H9 (cell line): ENCODE measurements at regions not wholly inside any gene's neighbourhood (a gene's known extent, or its start where the extent isn't known, plus 50 kb on each side); places are given as distances from the start of the nearest gene placed in this dataset.
"Not testable (repeated sequence)": the region's sequence is repeated elsewhere in the genome, so short reads cannot be mapped to it uniquely, and the experiment has no call there.

ENCODE experiments used
- DNase-seq: peaks from one replicate; pipeline ENCODE4 v3.0.0-alpha.2; 2017
- H2AFZ ChIP-seq: one replicate; pipeline ENCODE4 v1.6.1; 2013; ENCODE audit warnings: mild to moderate bottlenecking, low read length, control low read depth, moderate library complexity
- H2AK5ac ChIP-seq: 2 replicates; pipeline ENCODE4 v1.6.1; 2013; ENCODE audit warnings: low read length, control low read depth, mixed read lengths; ENCODE audit not compliant: insufficient read length
- H2BK120ac ChIP-seq: one replicate; pipeline ENCODE4 v1.6.1; 2013; ENCODE audit warnings: low read depth, mild to moderate bottlenecking, low read length, control low read depth, inconsistent platforms; ENCODE audit not compliant: poor library complexity, severe bottlenecking
- H2BK12ac ChIP-seq: 2 replicates; pipeline ENCODE4 v1.6.1; 2013; ENCODE audit warnings: low read length, control low read depth, mixed read lengths, low read depth; ENCODE audit not compliant: insufficient read length
- H2BK15ac ChIP-seq: 2 replicates; pipeline ENCODE4 v1.6.1; 2013; ENCODE audit warnings: low read depth, low read length, control low read depth
- H2BK20ac ChIP-seq: one replicate; pipeline ENCODE4 v1.6.1; 2013; ENCODE audit warnings: low read depth, mild to moderate bottlenecking, low read length, control low read depth, inconsistent platforms; ENCODE audit not compliant: poor library complexity, severe bottlenecking
- H2BK5ac ChIP-seq: 2 replicates; pipeline ENCODE4 v1.6.1; 2013; ENCODE audit warnings: low read length, control low read depth, mixed read lengths; ENCODE audit not compliant: insufficient read length
- H3K14ac ChIP-seq: 2 replicates; pipeline ENCODE4 v1.6.1; 2013; ENCODE audit warnings: low read length, control low read depth; ENCODE audit not compliant: insufficient read depth
- H3K18ac ChIP-seq: 2 replicates; pipeline ENCODE4 v1.6.1; 2013; ENCODE audit warnings: low read depth, mild to moderate bottlenecking, mixed read lengths, low read length, control low read depth; ENCODE audit not compliant: insufficient read length
- H3K23ac ChIP-seq: 2 replicates; pipeline ENCODE4 v1.6.1; 2013; ENCODE audit warnings: low read length, control low read depth, mixed read lengths, low read depth; ENCODE audit not compliant: insufficient read length
- H3K23me2 ChIP-seq: 2 replicates; pipeline ENCODE4 v1.6.1; 2013; ENCODE audit warnings: low read depth, mild to moderate bottlenecking, mixed read lengths, low read length, control low read depth; ENCODE audit not compliant: insufficient read length, poor library complexity, severe bottlenecking
- H3K27ac ChIP-seq: 2 replicates; pipeline ENCODE4 v1.5.1; 2013; ENCODE audit warnings: low read length, control low read depth, mixed read lengths, low read depth; ENCODE audit not compliant: insufficient read length
- H3K27me3 ChIP-seq: 2 replicates; pipeline ENCODE4 v1.6.1; 2013; ENCODE audit warnings: low read length, control low read depth, inconsistent platforms; ENCODE audit not compliant: insufficient read depth
- H3K4ac ChIP-seq: 2 replicates; pipeline ENCODE4 v1.6.1; 2013; ENCODE audit warnings: low read depth, mild to moderate bottlenecking, control low read depth, inconsistent platforms, low read length, moderate library complexity
- H3K4me1 ChIP-seq: 2 replicates; pipeline ENCODE4 v1.6.1; 2013; ENCODE audit warnings: low read length, control low read depth, inconsistent platforms; ENCODE audit not compliant: insufficient read depth
- H3K4me2 ChIP-seq: 2 replicates; pipeline ENCODE4 v1.6.1; 2013; ENCODE audit warnings: low read length, control low read depth, mixed read lengths; ENCODE audit not compliant: insufficient read length, insufficient read depth
- H3K56ac ChIP-seq: 2 replicates; pipeline ENCODE4 v1.6.1; 2013; ENCODE audit warnings: low read depth, mild to moderate bottlenecking, mixed read lengths, low read length, control low read depth; ENCODE audit not compliant: insufficient read length
- H3K79me1 ChIP-seq: 2 replicates; pipeline ENCODE4 v1.6.1; 2013; ENCODE audit warnings: low read depth, mild to moderate bottlenecking, moderate library complexity, low read length, control low read depth, inconsistent platforms; ENCODE audit not compliant: insufficient read depth, poor library complexity, severe bottlenecking
- H3K79me2 ChIP-seq: 2 replicates; pipeline ENCODE4 v1.6.1; 2013; ENCODE audit warnings: low read length, control low read depth, inconsistent platforms; ENCODE audit not compliant: insufficient read depth
- H3K9ac ChIP-seq: 2 replicates; pipeline ENCODE4 v1.6.1; 2013; ENCODE audit warnings: low read length, control low read depth, mixed read lengths; ENCODE audit not compliant: insufficient read length; ENCODE audit errors: extremely low read depth
- H3K9me3 ChIP-seq: one replicate; pipeline ENCODE4 v1.6.1; 2013; ENCODE audit warnings: low read depth, low read length, inconsistent platforms; ENCODE audit not compliant: control insufficient read depth
- H3T11ph ChIP-seq: one replicate; pipeline ENCODE4 v1.6.1; 2013; ENCODE audit warnings: mild to moderate bottlenecking, low read length, control low read depth, inconsistent platforms
- H4K20me1 ChIP-seq: one replicate; pipeline ENCODE4 v1.6.1; 2013; ENCODE audit not compliant: control insufficient read depth, insufficient read length, insufficient read depth
- H4K5ac ChIP-seq: 2 replicates; pipeline ENCODE4 v1.6.1; 2013; ENCODE audit warnings: low read depth, mild to moderate bottlenecking, mixed read lengths, low read length, control low read depth; ENCODE audit not compliant: insufficient read length
- H4K8ac ChIP-seq: replicated peaks from 2 replicates; pipeline ENCODE4 v1.6.1; 2013; ENCODE audit warnings: low read length, control low read depth, mixed read lengths, low read depth; ENCODE audit not compliant: insufficient read length
- H4K91ac ChIP-seq: 2 replicates; pipeline ENCODE4 v1.6.1; 2013; ENCODE audit warnings: low read depth, mild to moderate bottlenecking, moderate library complexity, mixed read lengths, low read length, control low read depth; ENCODE audit not compliant: insufficient read length
- H3K27ac Mint-ChIP-seq, 3 experiments: 2 replicates in 2 of 3; 3 replicates in 1 of 3; pipeline ENCODE4 v1.8.0; 2020 to 2021; ENCODE audit warnings: mixed read lengths in 3 of 3, mild to moderate bottlenecking in 1 of 3, moderate library complexity in 1 of 3
- H3K27me3 Mint-ChIP-seq: 2 replicates; pipeline ENCODE4 v1.8.0; 2021; ENCODE audit warnings: low read depth, mild to moderate bottlenecking, moderate library complexity, mixed read lengths
- H3K36me3 Mint-ChIP-seq, 3 experiments: 2 replicates in 2 of 3; 3 replicates in 1 of 3; pipeline ENCODE4 v1.8.0; 2020 to 2021; ENCODE audit warnings: low read depth in 3 of 3, mixed read lengths in 3 of 3; ENCODE audit not compliant: insufficient read depth in 1 of 3
- H3K4me1 Mint-ChIP-seq, 2 experiments: 2 replicates each; pipeline ENCODE4 v1.8.0; 2020; ENCODE audit warnings: mixed read lengths in 2 of 2
- H3K4me3 Mint-ChIP-seq, 2 experiments: 2 replicates in 1 of 2; 3 replicates in 1 of 2; pipeline ENCODE4 v1.8.0; 2020 to 2021; ENCODE audit warnings: mild to moderate bottlenecking in 2 of 2, mixed read lengths in 2 of 2, moderate library complexity in 1 of 2
- H3K9me3 Mint-ChIP-seq, 2 experiments: 2 replicates in 1 of 2; 3 replicates in 1 of 2; pipeline ENCODE4 v1.8.0; 2020; ENCODE audit warnings: mild to moderate bottlenecking in 2 of 2, mixed read lengths in 2 of 2, moderate library complexity in 1 of 2
- CTCF ChIP-seq: fragments of 200-600 bp; sonication (generic); conservative IDR thresholded peaks from 3 replicates; pipeline ENCODE4 v1.8.0; 2021; ENCODE audit warnings: antibody characterized with exemption, mild to moderate bottlenecking
- WGBS: extraction: QIAGEN DNeasy Blood & Tissue Kit; methylation state at CpG from one replicate; pipeline ENCODE4 v1.1.7; 2013; ENCODE audit warnings: missing lambda C conversion rate, low lambda C conversion rate, mixed read lengths; ENCODE audit not compliant: insufficient read length; ENCODE audit errors: extremely low coverage; 5-methylcytosine and 5-hydroxymethylcytosine counted together

GRCh38 chr2:189350540-189351209, 90.6 kb upstream of the WDR75 start:
- H3K27me3 Mint-ChIP-seq = no peaks in the 10 kb centered on the region
- no peak overlapping the region for H2BK15ac ChIP-seq
- H4K5ac ChIP-seq = no peak overlapping the region
- no peak overlapping the region for H2BK5ac ChIP-seq
- H3K4me2 ChIP-seq = no peak overlapping the region
- H4K8ac ChIP-seq = no peak overlapping the region
- H2AK5ac ChIP-seq = no peak overlapping the region
- no peaks in the 10 kb centered on the region for H3K79me1 ChIP-seq
- H2BK20ac ChIP-seq = no peak overlapping the region
- H3K14ac ChIP-seq = no peak overlapping the region
- no peak for DNase-seq
- TF ChIP-seq CTCF = no peak
- no peaks in the 10 kb centered on the region for H3K23me2 ChIP-seq
- no peaks in the 10 kb centered on the region for H3K79me2 ChIP-seq
- no peaks in the 10 kb centered on the region for H3K27me3 ChIP-seq
- H3K9me3 ChIP-seq = no peaks in the 10 kb centered on the region
- no peak overlapping the region for H3K27ac Mint-ChIP-seq
- H3K36me3 Mint-ChIP-seq = peaks cover 0 to 4% (median 0%) of the 10 kb centered on the region in 3 experiments; a peak in 3 of 7 replicates
- H3K27ac ChIP-seq = no peak overlapping the region
- no peak overlapping the region for H2AFZ ChIP-seq
- H4K91ac ChIP-seq = no peak overlapping the region
- WGBS = no CpG with 5 or more reads among the region's 3 CpGs
- H4K20me1 ChIP-seq = no peaks in the 10 kb centered on the region
- no peak overlapping the region for H3K56ac ChIP-seq
- H3K4ac ChIP-seq = no peak overlapping the region
- H2BK12ac ChIP-seq = no peak overlapping the region
- peaks cover 2% of the 10 kb centered on the region in 2 experiments; a peak in 3 of 4 replicates for H3K4me1 Mint-ChIP-seq
- H3K4me3 Mint-ChIP-seq = no peak overlapping the region
- no peaks in the 10 kb centered on the region for H3K4me1 ChIP-seq
- no peak overlapping the region for H3K23ac ChIP-seq
- H3K18ac ChIP-seq = no peak overlapping the region
- no peak overlapping the region for H2BK120ac ChIP-seq
- no peak overlapping the region for H3T11ph ChIP-seq
- no peak overlapping the region for H3K9ac ChIP-seq
- peaks cover 4 to 7% of the 10 kb centered on the region in 2 experiments; a peak in 2 of 5 replicates for H3K9me3 Mint-ChIP-seq

- not testable (repeated sequence) for H3T11ph ChIP-seq, DNase-seq, H4K5ac ChIP-seq, H3K27ac ChIP-seq, H2BK120ac ChIP-seq, H3K79me1 ChIP-seq, H2AFZ ChIP-seq, H4K8ac ChIP-seq, H3K9me3 Mint-ChIP-seq, H3K4me1 ChIP-seq, H3K27me3 ChIP-seq, H4K91ac ChIP-seq, H3K36me3 Mint-ChIP-seq, H3K4ac ChIP-seq, H2BK5ac ChIP-seq, H3K4me3 Mint-ChIP-seq, H2BK20ac ChIP-seq, H3K79me2 ChIP-seq, H3K14ac ChIP-seq, H3K23ac ChIP-seq, H3K56ac ChIP-seq, H3K18ac ChIP-seq, H4K20me1 ChIP-seq, H2BK12ac ChIP-seq, H3K9me3 ChIP-seq, H3K4me2 ChIP-seq, H2AK5ac ChIP-seq, H3K27me3 Mint-ChIP-seq, H3K9ac ChIP-seq, H2BK15ac ChIP-seq, H3K4me1 Mint-ChIP-seq, H3K23me2 ChIP-seq, H3K27ac Mint-ChIP-seq
- WGBS = no CpG with 5 or more reads among the region's 1 CpG
Measured at GRCh38 chr2:189351933-189352332, 89.3 kb upstream of the WDR75 start.
